B cell (primary cell): ENCODE measurements at regions not wholly inside any gene's neighbourhood (a gene's known extent, or its start where the extent isn't known, plus 50 kb on each side); places are given as distances from the start of the nearest gene placed in this dataset.

Experiments
- ATAC-seq: fragments of 200-7000 bp; cut with Tn5 transposase; one replicate; pipeline ENCODE4 v1.10.0; 2021; ENCODE audit warnings: low read depth, mild to moderate bottlenecking, moderate number of reproducible peaks, moderate library complexity
- CTCF ChIA-PET: fragments of 350-600 bp; sonication (Branson Sonifier 250); formaldehyde crosslinking; loops from one replicate; lab custom pipeline; 2021; ENCODE audit warnings: antibody characterized with exemption, inconsistent platforms; lab: Charles Lee
- POLR2A ChIA-PET: fragments of 350-600 bp; sonication (Branson Sonifier 250); formaldehyde crosslinking; loops from one replicate; lab custom pipeline; 2021; ENCODE audit warnings: antibody characterized with exemption; lab: Charles Lee
- DNase-seq: peaks from one replicate; pipeline ENCODE4 v3.0.0; 2013
- H2AFZ ChIP-seq: 2 replicates; pipeline ENCODE4 v1.6.1; 2012; ENCODE audit warnings: mild to moderate bottlenecking, low read depth, low read length; ENCODE audit not compliant: insufficient read depth, poor library complexity, severe bottlenecking
- H3K27ac ChIP-seq, 2 donors: 1 replicate in 1 of 2; 2 replicates in 1 of 2; pipeline ENCODE4 v1.5.1; 2012 to 2013; ENCODE audit warnings: low read length in 2 of 2, mild to moderate bottlenecking in 2 of 2, moderate library complexity in 1 of 2
- H3K27me3 ChIP-seq, 4 experiments: fragments of 200-600 bp in 1 of 4; sonication (generic) in 1 of 4; replicated peaks in 1 of 4; 1 replicate in 2 of 4; 2 replicates in 2 of 4; pipeline versions ENCODE4 v1.6.1 to v1.7.0; 2013 to 2016; ENCODE audit warnings: low read length in 3 of 4, mild to moderate bottlenecking in 2 of 4, mixed read lengths in 1 of 4, moderate library complexity in 1 of 4; ENCODE audit not compliant: insufficient read depth in 4 of 4, control insufficient read depth in 3 of 4; ENCODE audit errors: control extremely low read depth in 1 of 4
- H3K36me3 ChIP-seq, 2 experiments: replicated peaks in 1 of 2; 1 replicate in 1 of 2; 2 replicates in 1 of 2; pipeline versions ENCODE4 v1.6.1 to v1.7.1; 2013; ENCODE audit warnings: low read length in 1 of 2; ENCODE audit not compliant: insufficient read depth in 2 of 2, control insufficient read depth in 1 of 2; ENCODE audit errors: control extremely low read depth in 1 of 2, extremely low read depth in 1 of 2
- H3K4me1 ChIP-seq, 2 donors: fragments of 200-600 bp in 1 of 2; sonication (generic) in 1 of 2; 1 replicate in 1 of 2; 2 replicates in 1 of 2; pipeline versions ENCODE4 v1.5.1 to v1.6.1; 2013 to 2017; ENCODE audit warnings: low read length in 2 of 2; ENCODE audit not compliant: control insufficient read depth in 2 of 2, insufficient read depth in 2 of 2
- H3K4me2 ChIP-seq: replicated peaks from 2 replicates; pipeline ENCODE3; 2012; ENCODE audit warnings: mild to moderate bottlenecking, low read depth, low read length; ENCODE audit not compliant: poor library complexity, severe bottlenecking
- H3K4me3 ChIP-seq, 5 experiments: fragments of 200-600 bp in 1 of 5; sonication (generic) in 1 of 5; 1 replicate in 3 of 5; 2 replicates in 2 of 5; pipeline versions ENCODE4 v1.5.1 to v1.7.0; 2011 to 2016; ENCODE audit warnings: low read length in 4 of 5, mild to moderate bottlenecking in 4 of 5, low read depth in 2 of 5, control low read depth in 1 of 5, moderate library complexity in 1 of 5; ENCODE audit not compliant: insufficient read depth in 1 of 5; ENCODE audit errors: control extremely low read depth in 1 of 5, extremely low read depth in 1 of 5
- H3K79me2 ChIP-seq: fragments of 200-600 bp; sonication (generic); one replicate; pipeline ENCODE4 v1.6.0; 2016; ENCODE audit warnings: low read length; ENCODE audit not compliant: control insufficient read depth, insufficient read depth
- H3K9ac ChIP-seq: fragments of 200-600 bp; sonication (generic); 2 replicates; pipeline ENCODE4 v1.6.1; 2017; ENCODE audit warnings: mild to moderate bottlenecking, low read length, moderate library complexity
- H3K9me3 ChIP-seq, 3 donors: one replicate each; pipeline versions ENCODE4 v1.6.1 to v1.7.1; 2013; ENCODE audit warnings: low read length in 2 of 3; ENCODE audit not compliant: control insufficient read depth in 2 of 3, insufficient read depth in 1 of 3; ENCODE audit errors: control extremely low read depth in 1 of 3
- H4K20me1 ChIP-seq: 2 replicates; pipeline ENCODE4 v1.6.0; 2012; ENCODE audit warnings: mild to moderate bottlenecking, low read length; ENCODE audit not compliant: insufficient read depth, control insufficient read depth, poor library complexity, severe bottlenecking
- H3K27ac Mint-ChIP-seq: one replicate; pipeline ENCODE4 v1.8.0; 2021; ENCODE audit warnings: mixed read lengths
- H3K27me3 Mint-ChIP-seq: one replicate; pipeline ENCODE4 v1.8.0; 2021; ENCODE audit warnings: mixed read lengths
- H3K4me1 Mint-ChIP-seq: one replicate; pipeline ENCODE4 v1.8.0; 2021; ENCODE audit warnings: mixed read lengths
- H3K4me3 Mint-ChIP-seq: one replicate; pipeline ENCODE4 v1.8.0; 2021; ENCODE audit warnings: mixed read lengths
- H3K9me3 Mint-ChIP-seq: one replicate; pipeline ENCODE4 v1.8.0; 2022; ENCODE audit warnings: mixed read lengths; ENCODE audit not compliant: insufficient read depth
- EZH2 ChIP-seq: IDR thresholded peaks from 2 replicates; pipeline ENCODE4 v1.6.1; 2012; ENCODE audit warnings: borderline replicate concordance, low read depth, mild to moderate bottlenecking, moderate library complexity, low read length; ENCODE audit not compliant: insufficient read depth, poor library complexity, severe bottlenecking
- WGBS: methylation state at CpG from one replicate; pipeline ENCODE4 v1.1.5; 2013; ENCODE audit warnings: missing lambda C conversion rate; ENCODE audit not compliant: insufficient coverage; 5-methylcytosine and 5-hydroxymethylcytosine counted together
- intact Hi-C: fragments of 100-400 bp; cut with micrococcal nuclease; formaldehyde crosslinking; loops from one replicate; pipeline ENCODE4 v1.10.0; 2022
- TF ChIP-seq, protein P1 (sequence below): fragments of 200-600 bp; IDR thresholded peaks from one replicate; pipeline ENCODE4 v1.8.0; 2022; ENCODE audit warnings: antibody characterized with exemption, mild to moderate bottlenecking

DNA sequence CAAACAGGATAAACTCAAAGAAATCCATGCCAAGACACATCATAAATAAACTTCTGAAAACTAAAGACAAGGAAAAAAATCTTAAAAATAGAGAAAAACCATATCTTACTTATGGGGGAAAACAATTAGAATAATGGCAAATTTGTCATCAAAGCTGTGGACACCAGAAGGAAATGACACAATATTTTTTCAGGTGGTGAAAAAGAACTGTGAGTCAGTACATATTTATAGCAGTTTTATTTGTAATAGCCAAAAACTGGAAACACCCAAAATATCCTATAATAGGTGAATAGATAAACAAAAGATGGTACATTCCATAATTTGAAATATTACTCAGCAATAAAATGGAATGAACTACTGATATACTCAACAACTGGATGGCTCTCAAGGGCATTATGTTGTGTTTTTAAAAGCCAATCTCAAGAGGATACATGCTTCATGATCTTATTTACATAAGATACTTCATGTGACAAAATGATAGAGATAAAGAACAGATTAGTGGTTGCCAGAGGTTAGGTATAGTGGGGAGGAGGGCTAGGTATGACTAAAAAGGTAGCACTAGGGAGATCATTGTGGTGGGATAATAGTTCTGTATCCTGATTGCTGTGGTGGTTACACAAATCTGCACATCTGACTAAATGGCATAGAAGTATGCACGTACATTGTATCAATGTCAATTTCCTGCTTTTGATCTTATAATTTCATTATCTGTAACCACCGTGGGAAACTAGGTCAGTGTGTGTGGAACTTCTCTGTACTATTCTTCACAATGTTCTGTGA lies 191.9 kb downstream of the PPP1R2C start:
- ChIA-PET CTCF (no interaction called here), POLR2A (no interaction called here)
- H3K36me3 ChIP-seq: no peaks in the 10 kb centered on the region
- H3K4me1 Mint-ChIP-seq: peaks cover 16% of the 10 kb centered on the region
- H3K27ac ChIP-seq: no peak overlapping the region
- H3K79me2 ChIP-seq: no peaks in the 10 kb centered on the region
- H2AFZ ChIP-seq: no peak overlapping the region
- no peak overlapping the region for H3K4me3 ChIP-seq
- DNase-seq: no peak
- no peak for ATAC-seq
- H3K27ac Mint-ChIP-seq: no peak overlapping the region
- H3K9me3 Mint-ChIP-seq: no peaks in the 10 kb centered on the region
- WGBS: no CpG with 5 or more reads among the region's 2 CpGs
- H4K20me1 ChIP-seq: no peaks in the 10 kb centered on the region
- TF ChIP-seq EZH2: no peak
- TF ChIP-seq, protein P1, sequence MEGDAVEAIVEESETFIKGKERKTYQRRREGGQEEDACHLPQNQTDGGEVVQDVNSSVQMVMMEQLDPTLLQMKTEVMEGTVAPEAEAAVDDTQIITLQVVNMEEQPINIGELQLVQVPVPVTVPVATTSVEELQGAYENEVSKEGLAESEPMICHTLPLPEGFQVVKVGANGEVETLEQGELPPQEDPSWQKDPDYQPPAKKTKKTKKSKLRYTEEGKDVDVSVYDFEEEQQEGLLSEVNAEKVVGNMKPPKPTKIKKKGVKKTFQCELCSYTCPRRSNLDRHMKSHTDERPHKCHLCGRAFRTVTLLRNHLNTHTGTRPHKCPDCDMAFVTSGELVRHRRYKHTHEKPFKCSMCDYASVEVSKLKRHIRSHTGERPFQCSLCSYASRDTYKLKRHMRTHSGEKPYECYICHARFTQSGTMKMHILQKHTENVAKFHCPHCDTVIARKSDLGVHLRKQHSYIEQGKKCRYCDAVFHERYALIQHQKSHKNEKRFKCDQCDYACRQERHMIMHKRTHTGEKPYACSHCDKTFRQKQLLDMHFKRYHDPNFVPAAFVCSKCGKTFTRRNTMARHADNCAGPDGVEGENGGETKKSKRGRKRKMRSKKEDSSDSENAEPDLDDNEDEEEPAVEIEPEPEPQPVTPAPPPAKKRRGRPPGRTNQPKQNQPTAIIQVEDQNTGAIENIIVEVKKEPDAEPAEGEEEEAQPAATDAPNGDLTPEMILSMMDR: no peak
- H3K9me3 ChIP-seq: peaks cover 0 to 4% (median 0%) of the 10 kb centered on the region in 3 donors
- peaks cover 10 to 13% of the 10 kb centered on the region in 2 donors for H3K4me1 ChIP-seq
- H3K9ac ChIP-seq: no peak overlapping the region
- no peak overlapping the region for H3K4me2 ChIP-seq
- no peaks in the 10 kb centered on the region for H3K27me3 Mint-ChIP-seq
- no peaks in the 10 kb centered on the region for H3K27me3 ChIP-seq
- peak overlapping the region; percentile 16 for H3K4me3 Mint-ChIP-seq
- intact Hi-C loops: no loop called here

DNA sequence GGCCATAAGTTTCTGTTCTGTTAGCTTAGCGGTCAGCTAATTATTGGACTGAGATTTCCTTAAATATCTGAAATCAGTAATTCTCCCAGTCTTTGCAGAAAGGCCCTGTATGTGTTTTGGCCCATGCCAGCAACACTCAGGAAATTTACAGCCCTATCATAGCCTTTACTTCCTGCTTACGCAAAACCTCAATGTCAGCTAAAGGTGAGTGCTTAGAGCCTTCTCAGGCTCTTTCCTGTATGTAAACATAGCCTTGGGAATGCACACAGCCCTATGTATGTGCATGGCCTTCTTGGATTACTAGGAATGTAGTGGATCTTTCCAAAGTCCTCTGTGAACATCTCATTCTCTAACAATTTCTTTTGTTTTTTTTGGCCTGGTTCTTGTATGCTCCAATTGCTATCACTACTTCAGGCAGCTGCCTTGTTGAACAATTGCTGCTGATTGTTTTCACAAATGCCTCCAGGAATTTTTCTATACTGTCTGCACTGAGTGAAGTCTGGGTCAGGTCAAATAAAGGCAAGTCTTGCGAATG lies 200.0 kb downstream of the PPP1R2C start:
- Mint-ChIP-seq H3K27ac (no peak overlapping the region), H3K9me3 (no peaks in the 10 kb centered on the region), H3K4me1 (peaks cover 2% of the 10 kb centered on the region), H3K27me3 (no peaks in the 10 kb centered on the region), H3K4me3 (no peak overlapping the region)
- H2AFZ ChIP-seq: peak overlapping the region; percentile 27
- no peak overlapping the region for H3K4me3 ChIP-seq
- ATAC-seq (no peak), DNase-seq (no peak)
- H4K20me1 ChIP-seq: no peaks in the 10 kb centered on the region
- POLR2A ChIA-PET: no interaction called here
- CTCF ChIA-PET: no interaction called here
- H3K36me3 ChIP-seq: no peaks in the 10 kb centered on the region
- H3K4me2 ChIP-seq: no peak overlapping the region
- no peaks in the 10 kb centered on the region for H3K79me2 ChIP-seq
- no peak overlapping the region for H3K27ac ChIP-seq
- TF ChIP-seq, protein P1: no peak
- TF ChIP-seq EZH2: no peak
- H3K4me1 ChIP-seq: peaks cover 7% of the 10 kb centered on the region in 2 donors
- no peaks in the 10 kb centered on the region for H3K9me3 ChIP-seq
- no CpG with 5 or more reads among the region's 3 CpGs for WGBS
- no peak overlapping the region for H3K9ac ChIP-seq
- intact Hi-C loops: no loop called here
- no peaks in the 10 kb centered on the region for H3K27me3 ChIP-seq
